ENCODE measurements at regions not wholly inside any gene's neighbourhood (a gene's known extent, or its start where the extent isn't known, plus 50 kb on each side); places are given as distances from the start of the nearest gene placed in this dataset.

- DNase-seq (ENCODE audit: low spot score in 2 of 2), result no peak
These were observed 309.9 kb downstream of the BCL11B start for GRCh38 chr14:98962118-98962517.

GRCh38 chr14:98963610-98964009, 308.4 kb downstream of the BCL11B start:
- intact Hi-C loops (cut with DNase I; ENCODE audit: low total_unique reads), result no loop called here
- H3K4me1 ChIP-seq, result no peaks in the 10 kb centered on the region
- no peaks in the 10 kb centered on the region for H3K27me3 ChIP-seq
- no peaks in the 10 kb centered on the region for H3K36me3 ChIP-seq
- H3K27ac ChIP-seq, result no peak overlapping the region
- no peak for DNase-seq (ENCODE audit: low spot score in 2 of 2)
- TF ChIP-seq CTCF (IDR thresholded peaks at IDR 0.05) (no peak), POLR2A (IDR thresholded peaks at IDR 0.05) (no peak), POLR2AphosphoS5 (IDR thresholded peaks at IDR 0.05) (no peak)
- H3K4me3 ChIP-seq, result no peak overlapping the region
- no peaks in the 10 kb centered on the region for H3K9me3 ChIP-seq

More at GRCh38 chr14:98962118-98962517, 309.9 kb downstream of the BCL11B start:
- Histone ChIP-seq H3K27ac (no peak overlapping the region), H3K36me3 (no peaks in the 10 kb centered on the region), H3K4me1 (peaks cover 0 to 4% of the 10 kb centered on the region in 2 donors), H3K9me3 (no peaks in the 10 kb centered on the region), H3K27me3 (no peaks in the 10 kb centered on the region), H3K4me3 (no peak overlapping the region)
- intact Hi-C loops (cut with DNase I; ENCODE audit: low total_unique reads), result no loop called here
- TF ChIP-seq POLR2AphosphoS5 (IDR thresholded peaks at IDR 0.05) (no peak), POLR2A (IDR thresholded peaks at IDR 0.05) (no peak), CTCF (IDR thresholded peaks at IDR 0.05) (no peak)

GRCh38 chr14:98964171-98964570, 307.8 kb downstream of the BCL11B start:
- Histone ChIP-seq H3K36me3 (no peaks in the 10 kb centered on the region), H3K4me3 (no peak overlapping the region), H3K9me3 (no peaks in the 10 kb centered on the region), H3K27me3 (no peaks in the 10 kb centered on the region), H3K27ac (no peak overlapping the region), H3K4me1 (no peaks in the 10 kb centered on the region)
- no peak for DNase-seq (ENCODE audit: low spot score in 2 of 2)
- intact Hi-C loops (cut with DNase I; ENCODE audit: low total_unique reads), result no loop called here
- TF ChIP-seq CTCF (IDR thresholded peaks at IDR 0.05), result no peak
- no peak for TF ChIP-seq POLR2A (IDR thresholded peaks at IDR 0.05)
- no peak for TF ChIP-seq POLR2AphosphoS5 (IDR thresholded peaks at IDR 0.05)

- Histone ChIP-seq H3K36me3 (no peaks in the 10 kb centered on the region), H3K27ac (no peak overlapping the region), H3K27me3 (no peaks in the 10 kb centered on the region), H3K4me1 (no peaks in the 10 kb centered on the region), H3K9me3 (no peaks in the 10 kb centered on the region), H3K4me3 (no peak overlapping the region)
- intact Hi-C loops (cut with DNase I; ENCODE audit: low total_unique reads), result no loop called here
- DNase-seq (ENCODE audit: low spot score in 2 of 2), result no peak
- TF ChIP-seq CTCF (IDR thresholded peaks at IDR 0.05), result no peak
- TF ChIP-seq POLR2AphosphoS5 (IDR thresholded peaks at IDR 0.05), result no peak
- TF ChIP-seq POLR2A (IDR thresholded peaks at IDR 0.05), result no peak
These were observed 306.9 kb downstream of the BCL11B start for GRCh38 chr14:98965076-98965475.

GRCh38 chr14:98966016-98966415, 306.0 kb downstream of the BCL11B start:
- H3K9me3 ChIP-seq, result no peaks in the 10 kb centered on the region
- H3K4me3 ChIP-seq, result no peak overlapping the region
- no peak for TF ChIP-seq CTCF (IDR thresholded peaks at IDR 0.05)
- H3K27ac ChIP-seq, result no peak overlapping the region
- DNase-seq (ENCODE audit: low spot score in 2 of 2), result no peak
- H3K4me1 ChIP-seq, result no peaks in the 10 kb centered on the region
- no peaks in the 10 kb centered on the region for H3K36me3 ChIP-seq
- intact Hi-C loops (cut with DNase I; ENCODE audit: low total_unique reads), result no loop called here
- no peaks in the 10 kb centered on the region for H3K27me3 ChIP-seq

Data from breast epithelium (tissue), 4 donors.